ENCODE measurements at regions not wholly inside any gene's neighbourhood (a gene's known extent, or its start where the extent isn't known, plus 50 kb on each side); places are given as distances from the start of the nearest gene placed in this dataset.

DNA sequence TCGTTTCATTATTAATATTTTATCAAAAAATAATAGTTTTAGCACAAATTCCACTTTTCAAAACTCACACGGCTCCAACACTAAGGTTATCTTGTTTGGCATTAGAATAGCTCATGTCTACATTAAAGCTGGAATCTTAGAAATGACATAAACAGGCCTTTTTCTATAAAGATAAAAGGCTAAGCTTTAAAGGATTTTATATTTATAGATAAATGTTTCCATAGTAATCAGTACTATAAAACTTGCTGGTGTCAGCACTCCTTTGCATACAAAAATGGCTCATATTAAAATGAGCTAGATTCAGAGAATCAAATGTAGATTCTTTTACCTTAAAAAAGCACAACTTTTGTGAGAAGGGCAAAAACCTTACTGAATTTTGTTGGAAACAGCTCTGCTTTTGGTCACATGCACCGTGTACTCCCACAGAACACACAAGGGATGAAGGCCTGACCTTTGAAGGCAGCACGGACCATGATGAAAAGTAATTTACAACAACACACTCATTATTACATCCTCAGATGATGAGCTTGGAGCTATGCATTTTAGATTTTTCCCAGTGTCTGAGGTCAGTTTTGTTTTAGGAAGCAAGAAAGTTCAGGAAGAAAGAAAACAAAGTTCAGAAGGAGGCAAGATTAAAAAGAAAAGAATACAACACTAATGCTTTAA is 202.8 kb downstream of the BCAT1 start:
- TF ChIP-seq, protein P1, sequence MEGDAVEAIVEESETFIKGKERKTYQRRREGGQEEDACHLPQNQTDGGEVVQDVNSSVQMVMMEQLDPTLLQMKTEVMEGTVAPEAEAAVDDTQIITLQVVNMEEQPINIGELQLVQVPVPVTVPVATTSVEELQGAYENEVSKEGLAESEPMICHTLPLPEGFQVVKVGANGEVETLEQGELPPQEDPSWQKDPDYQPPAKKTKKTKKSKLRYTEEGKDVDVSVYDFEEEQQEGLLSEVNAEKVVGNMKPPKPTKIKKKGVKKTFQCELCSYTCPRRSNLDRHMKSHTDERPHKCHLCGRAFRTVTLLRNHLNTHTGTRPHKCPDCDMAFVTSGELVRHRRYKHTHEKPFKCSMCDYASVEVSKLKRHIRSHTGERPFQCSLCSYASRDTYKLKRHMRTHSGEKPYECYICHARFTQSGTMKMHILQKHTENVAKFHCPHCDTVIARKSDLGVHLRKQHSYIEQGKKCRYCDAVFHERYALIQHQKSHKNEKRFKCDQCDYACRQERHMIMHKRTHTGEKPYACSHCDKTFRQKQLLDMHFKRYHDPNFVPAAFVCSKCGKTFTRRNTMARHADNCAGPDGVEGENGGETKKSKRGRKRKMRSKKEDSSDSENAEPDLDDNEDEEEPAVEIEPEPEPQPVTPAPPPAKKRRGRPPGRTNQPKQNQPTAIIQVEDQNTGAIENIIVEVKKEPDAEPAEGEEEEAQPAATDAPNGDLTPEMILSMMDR (IDR thresholded peaks at IDR 0.05), result no peak
- no peak for TF ChIP-seq POLR2A (IDR thresholded peaks at IDR 0.05)
- DNase-seq, result no peak
- Histone ChIP-seq H3K27me3 (no peaks in the 10 kb centered on the region), H3K4me3 (no peak overlapping the region), H3K36me3 (ENCODE audit: low read depth, missing control alignments) (no peaks in the 10 kb centered on the region), H3K27ac (no peak overlapping the region), H3K9me3 (no peaks in the 10 kb centered on the region), H3K4me1 (peaks cover 3% of the 10 kb centered on the region)
- WGBS, 2 donors, result 37 to 44% methylated on average over 4 of the region's 4 CpGs
- intact Hi-C loops (cut with DNase I; ENCODE audit: low total_unique reads), result no loop called here

DNA sequence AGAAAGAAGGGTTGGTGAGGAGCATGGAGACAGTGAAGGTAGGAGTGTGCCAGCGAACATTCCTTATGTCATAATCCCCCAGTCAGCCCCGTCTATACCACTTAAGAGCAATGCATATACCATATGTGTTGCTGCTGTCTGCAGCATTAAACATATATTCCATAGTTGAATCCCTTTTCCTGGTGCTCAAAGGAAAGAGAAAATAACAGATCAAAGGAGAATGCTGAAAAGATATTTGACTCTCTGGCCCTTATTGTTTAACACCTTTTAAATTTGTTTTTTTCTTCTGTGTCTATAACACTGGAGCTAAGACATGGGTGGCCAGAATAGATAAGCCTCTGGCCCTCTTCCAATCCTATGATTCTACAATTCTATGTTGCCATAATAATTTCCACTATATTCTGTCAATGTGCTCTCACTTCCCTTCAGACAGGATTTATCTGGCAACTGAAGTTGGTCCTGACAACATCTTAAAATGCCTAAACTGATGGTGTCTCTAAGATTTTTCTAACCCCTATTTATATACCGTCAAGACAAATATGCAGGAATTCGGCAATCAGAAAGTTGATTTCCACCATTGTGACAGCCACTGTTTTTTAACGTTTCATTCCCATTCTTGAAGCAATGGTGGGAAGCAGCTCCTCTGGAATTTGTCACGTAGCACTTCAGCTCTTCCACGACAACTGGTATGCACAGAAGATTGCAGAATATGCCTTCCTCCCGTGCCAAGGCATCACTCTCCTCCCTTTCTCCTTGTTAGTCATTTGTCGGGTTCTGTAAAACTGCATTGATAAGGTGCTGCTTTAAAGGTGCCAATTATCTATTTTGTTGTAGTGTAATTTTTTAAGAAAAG is 204.7 kb downstream of the BCAT1 start:
- H3K9me3 ChIP-seq, result no peaks in the 10 kb centered on the region
- no peaks in the 10 kb centered on the region for H3K27me3 ChIP-seq
- intact Hi-C loops (cut with DNase I; ENCODE audit: low total_unique reads), result no loop called here
- H3K4me3 ChIP-seq, result no peak overlapping the region
- H3K27ac ChIP-seq, result no peak overlapping the region
- no peaks in the 10 kb centered on the region for H3K36me3 ChIP-seq (ENCODE audit: low read depth, missing control alignments)
- peaks cover 3% of the 10 kb centered on the region for H3K4me1 ChIP-seq
- no peak for TF ChIP-seq POLR2A (IDR thresholded peaks at IDR 0.05)
- TF ChIP-seq, protein P1 (IDR thresholded peaks at IDR 0.05), result no peak
- DNase-seq, result no peak
- WGBS, 2 donors, result 67 to 80% methylated on average over 9 of the region's 9 CpGs

DNA sequence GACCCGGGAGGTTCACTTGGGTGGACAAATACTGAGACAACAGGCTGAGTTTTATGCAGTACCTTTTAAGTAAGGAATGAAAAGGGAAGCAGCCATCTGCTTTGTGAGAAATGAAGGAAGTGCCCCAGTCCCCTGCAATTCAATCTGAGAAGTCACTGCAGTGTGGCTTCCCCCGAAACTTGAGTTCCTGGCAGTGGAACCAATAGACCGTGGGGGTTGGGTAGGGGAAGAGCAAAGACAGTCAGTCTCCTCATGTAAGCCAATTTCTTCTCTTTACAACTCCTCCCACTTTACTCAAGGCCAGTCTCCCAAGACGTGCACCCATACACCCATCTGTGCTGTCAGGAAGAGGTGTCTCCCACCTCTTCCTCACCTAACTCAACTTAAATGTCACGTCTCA is 206.5 kb downstream of the BCAT1 start:
- H3K27me3 ChIP-seq, result no peaks in the 10 kb centered on the region
- no peaks in the 10 kb centered on the region for H3K36me3 ChIP-seq (ENCODE audit: low read depth, missing control alignments)
- no peak overlapping the region for H3K27ac ChIP-seq
- no peaks in the 10 kb centered on the region for H3K9me3 ChIP-seq
- TF ChIP-seq, protein P1 (IDR thresholded peaks at IDR 0.05), result no peak
- TF ChIP-seq POLR2A (IDR thresholded peaks at IDR 0.05), result no peak
- WGBS, 2 donors, result 75% methylated on average over 5 of the region's 5 CpGs
- no peak overlapping the region for H3K4me3 ChIP-seq
- peak; percentile 38 for DNase-seq
- intact Hi-C loops (cut with DNase I; ENCODE audit: low total_unique reads), result no loop called here
- H3K4me1 ChIP-seq, result peaks cover 3% of the 10 kb centered on the region

DNA sequence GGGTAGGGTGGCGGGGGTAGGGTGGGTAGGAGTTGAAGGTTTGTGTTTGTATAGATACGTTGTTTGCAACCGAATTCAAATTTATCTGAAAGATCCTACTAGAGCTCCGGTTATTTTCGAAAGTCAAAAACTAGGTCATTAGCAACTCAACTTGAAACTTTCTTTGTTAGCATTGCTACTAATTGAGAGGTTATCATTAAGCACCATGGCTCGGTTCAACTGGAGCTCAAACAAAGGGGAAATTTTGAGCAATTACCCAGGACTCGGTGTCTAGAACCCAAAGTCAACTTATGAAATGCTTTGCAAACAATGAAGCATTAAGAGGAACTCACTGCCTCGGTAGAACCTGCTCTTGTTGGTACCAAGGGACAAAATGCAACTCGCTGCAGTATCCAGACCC is 207.7 kb downstream of the BCAT1 start:
- Histone ChIP-seq H3K27ac (no peak overlapping the region), H3K4me3 (no peak overlapping the region), H3K27me3 (no peaks in the 10 kb centered on the region), H3K9me3 (no peaks in the 10 kb centered on the region), H3K4me1 (peaks cover 3% of the 10 kb centered on the region), H3K36me3 (ENCODE audit: low read depth, missing control alignments) (no peaks in the 10 kb centered on the region)
- intact Hi-C loops (cut with DNase I; ENCODE audit: low total_unique reads), result no loop called here
- WGBS, 2 donors, result 64% methylated on average over 9 of the region's 9 CpGs
- TF ChIP-seq POLR2A (IDR thresholded peaks at IDR 0.05), result no peak
- TF ChIP-seq, protein P1 (IDR thresholded peaks at IDR 0.05), result no peak
- DNase-seq, result no peak
